HTR-8/SVneo (cell line): ENCODE measurements at regions not wholly inside any gene's neighbourhood (a gene's known extent, or its start where the extent isn't known, plus 50 kb on each side); places are given as distances from the start of the nearest gene placed in this dataset.

Source experiments
- DNase-seq: peaks from one replicate; pipeline ENCODE4 v3.0.0; 2011; ENCODE audit warnings: low spot score, mixed read lengths; ENCODE audit not compliant: insufficient read length
- FAIRE-seq: peaks from 2 replicates; lab custom pipeline; 2011; peaks lifted over from hg19 to GRCh38; lab: Jason Lieb, UNC

DNA sequence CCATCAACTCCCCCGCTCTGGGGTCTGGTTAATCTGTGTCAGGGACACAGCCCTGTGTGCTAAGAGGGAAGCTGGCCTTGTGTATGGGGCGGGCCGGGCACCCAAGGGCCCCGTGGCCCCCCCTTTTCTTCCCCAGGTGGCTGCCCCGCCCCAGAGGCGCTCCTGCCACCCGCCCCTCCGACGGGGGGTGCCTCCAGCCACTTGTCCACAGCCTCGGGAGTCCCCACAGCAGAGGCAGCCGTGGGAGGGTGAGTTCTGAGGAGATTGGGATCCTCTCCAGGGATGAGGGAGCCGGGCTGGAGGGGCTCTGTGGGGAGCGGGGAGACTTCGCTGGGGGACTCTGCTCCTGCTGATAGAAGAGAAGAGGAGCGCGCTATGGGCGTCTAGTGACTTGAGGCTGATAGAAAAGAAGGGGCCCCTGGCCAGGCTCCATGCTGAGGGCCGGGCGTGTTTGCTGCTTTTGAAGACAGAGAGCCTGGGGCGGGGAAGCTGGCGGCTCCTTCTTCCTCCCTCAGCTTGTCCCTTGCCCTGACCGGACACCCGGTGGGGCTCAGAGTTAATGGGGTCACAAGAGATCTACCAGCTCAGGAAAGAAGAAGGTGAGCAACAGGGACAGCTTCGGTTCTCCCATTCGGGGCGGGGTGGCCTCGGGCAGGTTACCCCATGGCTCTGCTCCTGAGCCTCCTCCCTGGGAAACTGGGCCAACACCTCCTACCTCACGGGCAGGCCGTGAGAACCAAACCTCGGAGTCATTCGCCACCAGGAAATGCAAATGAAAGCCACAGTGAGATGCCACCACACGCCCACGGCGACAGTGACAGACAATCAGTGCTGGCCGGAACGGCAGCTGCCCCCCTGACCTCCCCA lies 89.4 kb upstream of the TAF1B start:
- FAIRE-seq (no peak), DNase-seq (no peak)

DNA sequence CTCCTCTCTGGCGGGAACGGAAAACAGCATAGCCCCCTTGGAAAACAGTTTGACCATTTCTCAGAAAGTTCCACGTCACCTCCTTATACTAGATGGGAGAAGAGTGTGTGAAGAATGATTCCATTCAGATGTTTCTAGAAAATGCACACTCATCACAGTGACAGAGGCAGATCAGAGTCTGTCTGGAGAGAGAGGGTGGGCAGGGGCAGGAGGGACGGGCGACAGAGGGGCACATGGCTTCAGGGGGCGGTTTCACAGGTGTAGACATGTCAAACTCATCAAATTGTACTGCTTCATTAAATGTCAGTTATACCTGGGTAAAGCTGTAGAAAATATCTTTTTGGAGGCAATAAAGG lies 88.8 kb upstream of the TAF1B start:
- no peak for DNase-seq
- FAIRE-seq, result no peak

DNA sequence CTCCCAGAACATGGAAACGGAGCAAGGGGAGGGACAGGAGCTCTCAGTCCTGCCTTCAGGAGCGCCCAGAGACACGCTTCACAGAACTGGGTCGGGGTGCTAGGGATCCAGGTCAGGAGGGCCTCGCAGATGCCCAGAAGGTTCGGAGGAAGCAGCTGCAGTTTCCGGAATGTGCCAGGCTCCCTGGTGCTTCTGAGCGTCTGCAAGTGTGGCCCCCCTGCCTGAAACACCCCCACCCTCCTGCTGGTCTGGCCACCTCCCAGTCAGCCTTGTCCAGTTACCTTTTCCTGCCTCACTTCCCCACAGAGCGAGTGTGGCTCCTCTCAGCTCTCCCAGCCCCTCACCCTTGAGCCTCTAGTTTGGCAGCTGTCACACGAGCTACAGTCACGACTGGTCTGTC lies 88.3 kb upstream of the TAF1B start:
- FAIRE-seq (no peak), DNase-seq (no peak)

DNA sequence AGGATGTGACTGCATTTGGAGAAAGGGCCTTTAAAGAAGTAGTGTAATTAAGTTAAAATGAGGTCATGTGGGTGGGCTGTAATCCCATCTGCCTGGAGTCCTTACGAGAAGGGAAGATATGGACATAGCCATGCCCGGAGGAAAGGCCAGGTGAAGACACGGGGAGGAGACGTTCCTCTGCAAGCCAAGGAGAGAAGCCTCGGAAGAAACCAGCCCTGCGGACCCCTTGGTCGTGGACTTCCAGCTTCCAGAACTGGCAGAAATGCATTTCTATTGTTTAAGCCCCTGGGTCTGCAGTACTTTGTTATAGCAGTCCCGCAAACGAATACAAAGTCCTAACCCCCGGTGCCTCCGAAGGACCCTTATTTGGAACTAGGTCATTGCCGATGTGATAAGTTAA lies 87.6 kb upstream of the TAF1B start:
- FAIRE-seq (no peak), DNase-seq (no peak)

DNA sequence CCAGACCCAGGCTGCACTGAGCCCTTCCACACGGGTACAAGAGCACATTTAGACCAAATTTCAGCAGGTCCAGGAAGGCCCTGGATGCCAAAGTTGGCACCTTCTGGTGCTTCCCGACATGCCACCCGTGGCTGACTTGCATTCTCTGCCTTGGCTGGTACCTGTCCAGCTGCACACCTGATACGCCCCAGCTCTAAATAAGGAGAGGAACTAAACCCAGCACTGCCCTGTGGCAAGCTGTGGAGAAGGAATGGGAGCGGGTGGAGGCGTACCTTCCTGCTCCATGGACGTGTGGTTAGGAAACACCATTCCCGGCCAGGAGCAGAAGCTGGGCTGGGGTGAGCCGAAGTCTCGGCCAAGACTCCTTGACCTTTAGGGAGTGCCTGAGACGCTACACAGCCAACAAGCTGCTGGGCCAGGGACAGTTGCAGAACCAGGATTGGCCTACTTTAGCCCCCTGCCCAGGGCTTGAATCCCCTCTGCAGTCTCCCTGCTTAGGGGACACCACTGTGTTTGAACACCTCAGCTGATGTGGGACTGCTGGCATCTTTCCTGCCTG lies 86.5 kb upstream of the TAF1B start:
- no peak for FAIRE-seq

DNA sequence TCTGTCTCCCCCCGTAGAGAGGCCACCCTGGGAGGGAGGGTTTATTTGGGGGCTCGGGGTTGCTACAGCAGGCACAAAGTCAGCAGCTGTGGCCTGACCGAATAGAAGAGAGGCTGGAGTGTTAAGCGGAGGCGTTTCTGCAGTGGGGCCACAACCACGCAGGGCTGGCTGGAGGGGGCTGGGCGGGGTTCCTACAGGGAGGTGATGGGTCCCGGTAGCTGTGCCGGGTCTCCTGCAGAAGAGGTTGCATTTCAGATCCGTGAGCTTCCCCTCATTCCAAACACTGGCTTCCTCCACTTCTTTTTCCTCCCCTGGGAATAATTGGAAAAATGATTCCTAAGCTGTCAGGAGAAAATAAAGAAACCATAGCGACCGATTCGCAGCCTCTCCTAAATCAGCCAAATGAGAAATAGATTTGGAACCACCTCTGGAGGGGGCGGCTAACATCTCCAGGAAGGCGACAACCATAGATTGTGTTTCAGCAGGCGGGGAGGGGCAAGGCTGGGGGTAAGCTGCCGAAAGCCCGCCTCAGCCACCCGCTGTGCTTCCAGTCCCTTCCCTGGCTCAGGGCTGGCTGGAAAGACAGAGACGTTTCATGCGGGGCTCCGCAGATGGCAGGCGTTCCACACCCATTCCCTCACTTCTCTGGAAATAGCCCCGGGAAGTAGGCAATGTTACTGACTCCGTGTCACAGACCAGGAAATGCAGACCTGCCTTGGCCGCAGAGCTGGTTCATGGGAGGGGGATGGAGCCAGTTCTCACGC lies 85.6 kb upstream of the TAF1B start:
- FAIRE-seq (no peak), DNase-seq (no peak)

More for the DNA sequence above, 86.5 kb upstream of the TAF1B start:
- DNase-seq, result no peak

DNA sequence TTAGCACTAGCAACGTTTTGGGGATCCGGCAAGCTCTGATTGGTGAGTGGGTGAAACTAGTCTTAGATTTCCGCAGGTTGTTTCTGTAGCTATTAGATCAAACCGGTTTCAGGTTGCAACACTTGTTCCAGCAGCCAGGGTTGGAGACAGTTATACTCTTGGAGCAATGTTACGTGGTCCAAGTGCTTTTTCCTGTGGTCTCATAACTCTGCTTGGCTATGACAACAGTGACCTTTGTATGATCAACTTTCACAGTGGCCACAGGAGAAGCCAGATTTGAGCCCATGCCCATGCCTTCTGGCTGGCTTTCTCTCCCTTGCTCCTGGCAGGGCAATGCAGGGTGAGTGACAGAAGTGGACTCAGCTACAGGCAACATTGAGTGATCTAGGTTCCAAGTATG lies 84.5 kb upstream of the TAF1B start:
- DNase-seq, result no peak
- FAIRE-seq, result no peak

DNA sequence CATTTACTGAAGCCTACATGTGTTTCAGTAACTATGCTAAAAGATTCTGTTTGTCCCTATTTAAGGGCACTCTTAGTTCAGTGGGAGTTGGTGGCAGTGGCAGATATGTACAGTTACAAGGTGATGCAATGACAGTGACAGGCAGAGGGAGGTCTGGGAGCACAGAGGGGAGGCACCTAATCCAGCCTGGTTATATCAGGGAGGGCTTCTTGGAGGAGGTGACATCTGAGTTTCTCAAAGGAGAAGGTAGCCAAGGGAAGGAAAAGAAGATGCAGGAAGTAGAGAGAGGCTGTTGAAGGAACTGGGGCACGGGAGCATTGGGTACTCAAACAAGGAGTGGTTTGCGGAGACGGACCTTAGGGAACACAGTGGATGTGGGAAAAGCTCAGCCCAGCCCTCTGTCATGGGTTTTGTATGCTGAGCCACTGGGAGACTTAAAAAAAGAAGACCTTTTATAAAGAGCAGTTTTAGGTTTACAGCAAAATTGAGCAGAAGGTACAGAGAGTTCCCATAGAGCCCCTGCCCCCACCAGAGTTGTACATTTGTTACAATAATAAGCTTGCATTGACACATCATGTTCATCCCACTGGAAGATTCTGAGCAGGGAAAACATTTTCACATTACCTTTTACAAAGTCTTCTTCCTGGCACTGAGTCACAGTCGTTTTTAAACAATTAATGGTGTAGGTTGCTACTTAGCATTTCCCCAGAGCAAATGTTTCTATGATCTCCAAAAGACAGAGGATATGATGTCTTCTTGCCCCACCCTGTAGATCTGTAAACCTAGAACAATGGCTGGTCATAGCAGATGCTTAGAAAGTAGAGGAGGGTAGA lies 83.0 kb upstream of the TAF1B start:
- DNase-seq, result no peak
- FAIRE-seq, result no peak

DNA sequence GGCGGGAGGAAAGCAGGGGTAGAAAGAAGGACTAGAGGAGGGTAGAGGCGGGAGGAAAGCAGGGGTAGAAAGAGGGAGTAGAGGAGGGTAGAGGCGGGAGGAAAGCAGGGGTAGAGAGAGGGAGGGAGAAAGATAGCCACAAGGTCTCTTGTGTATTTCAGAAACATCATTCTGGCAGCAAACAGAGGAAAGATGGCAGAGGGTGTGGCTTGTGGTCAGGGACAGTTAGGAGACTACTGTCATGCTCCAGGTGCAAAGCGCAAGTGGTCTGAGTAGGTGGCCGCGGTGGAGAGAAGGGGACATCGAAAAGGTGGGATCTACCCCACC lies 82.4 kb upstream of the TAF1B start:
- FAIRE-seq, result no peak
- DNase-seq, result no peak

DNA sequence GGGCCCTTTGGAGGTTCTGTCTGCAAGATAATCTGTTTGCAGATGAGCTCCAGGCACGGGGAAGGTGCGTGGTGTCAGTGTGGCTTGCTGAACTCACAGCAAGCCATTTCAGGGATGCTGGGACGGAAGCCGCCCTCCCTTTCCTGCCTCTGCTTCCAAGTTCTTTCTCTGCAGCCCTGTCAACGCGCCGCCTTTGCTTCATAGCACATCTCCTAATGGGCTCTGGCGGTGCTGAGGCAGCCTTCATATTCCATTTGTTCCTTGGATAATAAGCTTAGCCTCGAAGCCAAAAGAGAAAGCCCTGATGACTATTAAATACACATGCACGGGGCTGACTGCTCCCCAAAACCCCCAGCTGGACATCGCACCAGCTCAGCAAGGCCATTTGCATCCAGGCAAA lies 81.7 kb upstream of the TAF1B start:
- no peak for DNase-seq

DNA sequence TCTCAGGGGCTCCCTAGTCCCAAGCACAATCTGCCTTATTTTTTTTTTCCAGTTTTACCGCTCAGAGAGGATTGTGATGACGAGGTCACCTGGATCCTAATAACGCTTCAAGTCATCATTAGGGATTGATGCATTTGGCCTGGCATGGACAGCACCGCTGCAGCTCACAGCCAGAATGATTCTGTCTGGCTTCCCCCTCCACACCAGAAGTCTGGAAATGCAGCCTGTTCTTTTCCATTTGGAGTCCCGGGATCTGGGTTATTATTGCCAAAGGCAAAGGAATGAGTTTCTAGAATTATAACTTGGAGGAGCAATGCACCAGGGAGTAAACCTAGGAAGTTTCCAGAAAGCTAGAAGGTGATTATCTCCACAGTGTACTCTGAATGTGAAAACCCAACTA lies 81.1 kb upstream of the TAF1B start:
- FAIRE-seq (no peak), DNase-seq (no peak)

More for the DNA sequence above, 81.7 kb upstream of the TAF1B start:
- FAIRE-seq, result no peak

DNA sequence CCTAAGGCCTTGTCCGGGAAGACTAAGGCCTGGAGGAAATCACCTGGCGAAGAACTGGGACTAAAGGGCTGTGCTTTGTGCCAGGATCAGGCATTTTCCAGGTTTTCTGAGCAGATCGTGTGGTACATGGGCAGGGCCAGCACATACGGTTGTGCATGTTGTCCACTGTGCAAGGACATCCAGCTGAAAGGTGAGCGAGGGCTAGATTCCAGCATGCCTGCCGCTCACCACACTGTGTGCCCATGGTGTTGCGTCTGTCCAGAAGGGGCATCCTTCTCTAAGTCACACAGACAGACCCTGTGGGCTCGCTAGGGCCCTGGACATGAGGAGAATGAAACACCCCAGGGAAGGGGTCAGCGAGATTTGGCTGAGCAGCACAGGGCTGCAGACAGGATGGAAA lies 80.3 kb upstream of the TAF1B start:
- FAIRE-seq (no peak), DNase-seq (no peak)

DNA sequence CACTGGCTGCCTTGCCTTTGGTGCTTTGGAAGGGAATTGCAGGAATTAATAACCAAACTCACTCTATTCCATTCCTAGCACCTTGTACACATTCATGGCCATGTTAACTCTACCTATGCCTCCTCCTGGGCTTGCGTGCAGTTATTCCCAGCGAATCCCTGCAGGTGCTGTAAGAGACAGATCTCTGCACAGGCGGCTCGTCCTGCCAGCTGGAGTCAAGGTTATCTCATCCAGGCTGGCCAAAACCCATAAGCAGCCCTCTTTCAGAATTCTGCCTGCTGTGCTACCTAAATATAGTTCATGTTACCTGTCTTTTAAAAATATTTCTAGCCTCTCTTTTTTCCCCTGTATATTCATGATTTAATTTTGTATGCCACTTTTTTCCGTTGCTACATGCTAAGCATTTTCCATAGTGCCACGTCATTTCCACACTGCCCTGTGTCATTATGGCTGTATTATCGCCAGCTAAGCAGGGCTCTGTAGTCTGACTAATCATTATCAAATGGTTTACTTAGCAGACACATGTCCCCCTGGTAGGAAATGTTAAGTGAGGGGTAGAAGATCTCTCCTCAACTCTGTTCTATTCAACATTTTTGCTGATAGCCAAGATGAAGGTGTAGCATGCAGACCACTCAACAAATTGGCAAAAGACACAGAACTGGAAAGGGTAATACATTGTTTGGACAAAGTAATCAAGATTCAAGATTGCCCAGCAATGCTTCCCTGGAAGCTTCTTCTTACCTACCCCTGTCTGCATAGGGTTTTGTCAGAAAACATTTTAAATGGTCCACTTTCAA lies 79.7 kb upstream of the TAF1B start:
- DNase-seq, result no peak
- FAIRE-seq, result peak; percentile 4

DNA sequence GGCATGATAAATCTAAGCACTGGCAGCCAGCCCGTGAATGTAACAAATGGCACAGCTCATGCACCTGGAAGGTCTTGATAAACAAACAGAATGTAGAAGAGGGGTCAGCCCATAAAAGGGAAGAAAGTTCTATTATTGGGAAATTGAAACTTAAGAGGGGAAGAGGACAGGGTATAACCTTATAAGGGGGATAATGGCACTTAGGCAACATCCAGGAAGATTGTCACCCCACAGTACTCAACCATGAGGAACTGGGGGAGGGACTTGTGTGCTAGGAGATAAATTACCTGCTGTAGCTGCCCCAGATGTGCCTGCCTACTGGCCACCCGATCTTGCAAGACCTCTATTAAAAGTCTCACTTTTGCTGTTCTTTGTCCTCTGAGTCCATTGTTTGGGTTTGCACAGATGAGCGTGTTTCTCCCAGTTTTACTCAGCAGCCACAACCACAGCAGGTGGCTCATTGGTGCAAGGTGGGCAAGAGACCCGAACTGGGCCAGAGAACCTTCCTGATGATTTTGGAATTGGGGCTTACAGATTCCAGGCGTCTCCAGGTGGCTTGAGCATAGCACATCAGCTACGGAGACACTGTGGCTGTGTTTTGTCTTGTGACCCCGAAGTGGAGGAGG lies 79.0 kb upstream of the TAF1B start:
- FAIRE-seq (no peak), DNase-seq (no peak)

DNA sequence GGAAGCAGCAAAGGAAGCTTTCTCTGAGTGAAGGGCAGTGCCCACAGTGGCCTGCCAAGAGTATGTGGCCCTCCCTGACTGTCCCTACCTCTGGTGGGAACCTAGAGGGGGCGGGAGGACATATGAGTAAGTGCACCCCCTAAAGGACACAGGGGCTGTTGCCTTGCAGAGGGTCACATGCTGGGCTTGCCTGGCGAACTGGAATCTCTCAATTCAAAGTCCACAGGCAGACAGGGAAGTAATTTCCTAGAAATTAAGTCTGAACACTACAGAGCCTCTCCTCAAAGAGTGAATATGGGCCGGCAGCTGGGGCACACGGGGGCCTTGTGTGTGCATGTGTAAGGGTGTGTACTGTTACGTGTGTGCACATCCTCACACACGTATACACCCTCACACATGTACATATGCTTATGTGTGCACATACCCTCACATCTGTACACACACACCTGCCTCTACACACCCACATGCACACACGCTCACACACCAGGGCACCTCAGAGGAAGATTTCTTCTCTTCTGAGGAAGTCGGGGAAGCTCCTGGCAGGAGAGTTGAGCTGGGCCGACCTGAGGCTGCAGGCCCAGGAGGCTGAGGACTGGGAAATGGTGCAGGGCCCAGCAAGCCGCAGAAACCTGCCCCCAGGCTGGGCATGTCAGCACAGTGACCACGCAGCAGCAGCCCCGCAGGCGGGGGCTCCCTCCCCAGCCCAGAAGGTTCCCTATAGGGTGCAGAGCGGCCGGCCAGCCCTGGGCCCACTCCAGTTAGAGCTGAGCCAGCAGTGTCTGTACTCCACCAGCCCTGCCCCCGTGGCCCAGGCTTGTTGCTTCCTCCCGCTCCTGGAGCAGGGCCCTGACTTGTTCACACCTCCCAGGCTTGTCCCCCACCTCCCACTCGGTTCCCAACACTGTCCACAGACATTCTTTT lies 77.4 kb upstream of the TAF1B start:
- no peak for DNase-seq
- no peak for FAIRE-seq

DNA sequence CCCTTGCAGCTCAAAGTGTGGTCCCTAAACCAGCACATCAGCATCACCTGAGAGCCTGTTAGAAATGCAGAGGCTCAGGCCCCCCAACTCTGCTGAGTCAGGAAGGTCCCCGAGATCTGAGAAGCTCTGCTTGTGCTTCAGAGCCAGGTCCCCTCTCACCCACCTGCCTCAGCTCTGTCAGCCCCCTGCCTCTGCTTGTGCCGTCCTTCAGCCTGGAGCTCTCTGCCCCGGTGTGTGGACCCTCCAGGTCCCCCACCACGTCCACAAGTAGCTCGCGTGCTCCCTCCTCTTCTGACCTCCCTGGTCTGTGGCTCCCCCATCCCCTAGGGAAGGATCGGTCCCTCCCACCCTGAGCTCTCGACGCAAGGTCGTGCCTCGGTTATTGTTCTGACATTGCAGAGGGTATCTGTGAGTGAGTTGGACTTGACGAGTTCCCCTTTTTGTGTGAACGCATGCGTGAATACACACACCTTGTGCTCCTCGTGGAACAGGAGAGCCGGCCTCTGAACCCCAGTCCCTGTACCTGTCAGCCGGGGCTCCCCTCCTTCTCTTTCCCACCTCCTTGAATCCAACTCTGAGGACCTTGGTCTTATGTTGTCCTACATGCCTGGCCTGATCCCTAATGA lies 75.5 kb upstream of the TAF1B start:
- FAIRE-seq, result no peak
- no peak for DNase-seq

DNA sequence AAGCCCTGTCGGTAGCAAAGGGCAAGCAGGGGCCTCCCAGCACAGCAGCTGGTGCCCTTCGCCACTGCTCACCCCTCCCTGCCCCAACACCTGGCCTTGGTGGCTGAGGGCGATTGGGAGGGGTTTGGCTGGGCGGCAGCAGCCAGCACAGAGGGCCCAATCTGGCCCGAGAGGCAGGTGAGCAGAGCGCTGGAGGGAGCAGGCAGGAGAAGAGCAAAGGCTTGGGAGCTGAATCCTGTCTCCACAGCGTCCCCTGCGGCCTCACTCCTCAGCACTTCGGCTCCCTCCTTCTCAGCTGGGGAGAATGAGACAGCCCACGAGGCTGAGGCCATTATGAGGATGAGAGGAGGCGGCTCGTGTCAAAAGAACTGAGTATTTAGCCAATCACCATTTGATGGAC lies 74.9 kb upstream of the TAF1B start:
- DNase-seq (no peak), FAIRE-seq (no peak)
